Right forelimb (tissue), 1 donor: ENCODE measurements at regions not wholly inside any gene's neighbourhood (a gene's known extent, or its start where the extent isn't known, plus 50 kb on each side); places are given as distances from the start of the nearest gene placed in this dataset.

Source experiments
- DNase-seq: peaks from one replicate; pipeline ENCODE4 v3.0.0-alpha.2; 2018

GRCh38 chr12:105907982-105908381, 230.8 kb downstream of the NUAK1 start:
- no peak for DNase-seq

- DNase-seq, result no peak
Observed at GRCh38 chr12:105910030-105910429, 228.7 kb downstream of the NUAK1 start.

GRCh38 chr12:105911966-105912365, 226.8 kb downstream of the NUAK1 start:
- no peak for DNase-seq

- no peak for DNase-seq
Observed at GRCh38 chr12:105912882-105913678, 225.7 kb downstream of the NUAK1 start.

GRCh38 chr12:105915997-105916759, 222.6 kb downstream of the NUAK1 start:
- DNase-seq, result no peak

- no peak for DNase-seq
Observed at GRCh38 chr12:105916760-105917039, 222.1 kb downstream of the NUAK1 start.

GRCh38 chr12:105920161-105920684, 218.5 kb downstream of the NUAK1 start:
- peak; percentile 56 for DNase-seq

GRCh38 chr12:105921055-105921454, 217.7 kb downstream of the NUAK1 start:
- DNase-seq, result no peak

GRCh38 chr12:105921872-105922669, 216.7 kb downstream of the NUAK1 start:
- no peak for DNase-seq

- no peak for DNase-seq
Observed at GRCh38 chr12:105922670-105923102, 216.1 kb downstream of the NUAK1 start.

GRCh38 chr12:105924526-105925208, 214.1 kb downstream of the NUAK1 start:
- no peak for DNase-seq

GRCh38 chr12:105927564-105927963, 211.2 kb downstream of the NUAK1 start:
- DNase-seq, result no peak

- no peak for DNase-seq
Observed at GRCh38 chr12:105928436-105928835, 210.3 kb downstream of the NUAK1 start.

GRCh38 chr12:105929192-105929591, 209.6 kb downstream of the NUAK1 start:
- no peak for DNase-seq

GRCh38 chr12:105930557-105931503, 207.9 kb downstream of the NUAK1 start:
- no peak for DNase-seq

GRCh38 chr12:105931762-105932570, 206.8 kb downstream of the NUAK1 start:
- DNase-seq, result no peak

GRCh38 chr12:105933671-105934665, 204.8 kb downstream of the NUAK1 start:
- DNase-seq, result no peak

GRCh38 chr12:105935106-105935505, 203.6 kb downstream of the NUAK1 start:
- DNase-seq, result no peak

GRCh38 chr12:105935981-105936380, 202.8 kb downstream of the NUAK1 start:
- no peak for DNase-seq
